ENCODE measurements at regions not wholly inside any gene's neighbourhood (a gene's known extent, or its start where the extent isn't known, plus 50 kb on each side); places are given as distances from the start of the nearest gene placed in this dataset.

DNA sequence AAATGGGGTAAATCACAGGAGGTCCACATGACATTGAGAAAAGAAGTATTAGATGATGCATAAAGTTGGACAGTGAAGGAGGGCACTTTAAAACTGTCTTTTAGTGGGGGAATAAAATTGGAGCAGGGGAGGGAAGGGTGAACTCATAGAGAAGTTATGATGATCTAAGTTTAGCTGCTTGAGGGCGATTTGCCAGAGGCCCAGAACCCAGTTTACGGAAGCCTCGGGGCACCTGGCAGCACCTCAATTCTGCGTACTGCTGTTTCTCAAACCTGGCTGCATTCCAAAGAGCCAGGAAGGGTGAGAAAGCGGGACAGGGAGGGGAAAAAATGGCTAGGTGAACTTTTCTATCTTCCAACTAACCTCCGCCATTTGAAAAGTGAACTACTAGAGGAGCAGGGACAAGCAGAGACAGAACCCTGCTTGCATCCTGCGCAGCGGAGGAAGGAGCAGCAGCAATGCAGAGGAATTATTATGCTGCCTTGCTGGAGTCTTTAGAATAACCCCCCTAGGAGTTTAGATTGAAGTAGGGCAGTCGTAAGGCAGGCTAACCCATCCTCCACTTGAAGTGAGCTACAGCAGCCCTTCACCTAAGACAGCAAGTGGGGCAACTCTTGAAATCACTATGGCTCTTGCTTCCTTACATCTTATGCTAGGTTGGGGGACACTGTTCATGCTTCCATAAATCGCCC lies 316.8 kb downstream of the BRINP1 start:
- Histone ChIP-seq H3K4me3 (ENCODE audit: low read length) (no peak overlapping the region), H3K9me3 (ENCODE audit: low read length) (no peaks in the 10 kb centered on the region), H3K27me3 (ENCODE audit: insufficient read depth, low read depth, low read length) (no peaks in the 10 kb centered on the region), H3K36me3 (ENCODE audit: insufficient read depth, low read length) (no peaks in the 10 kb centered on the region), H3K27ac (ENCODE audit: low read length) (no peak overlapping the region), H3K79me2 (replicated peaks; ENCODE audit: insufficient read depth, low read length) (no peaks in the 10 kb centered on the region), H3F3A (ENCODE audit: insufficient read depth, low read length, poor library complexity, severe bottlenecking) (no peaks in the 10 kb centered on the region), H4K20me1 (ENCODE audit: insufficient read depth) (no peaks in the 10 kb centered on the region), H2AFZ (ENCODE audit: low read depth, low read length) (no peak overlapping the region), H3K4me2 (ENCODE audit: low read length) (no peak overlapping the region), H3K9me2 (ENCODE audit: insufficient read depth, low read length) (no peaks in the 10 kb centered on the region), H3K9ac (ENCODE audit: low read length) (no peak overlapping the region)
- TF ChIP-seq SMC3 (conservative IDR thresholded peaks at IDR 0.05; ENCODE audit: poor library complexity) (no peak), REST (IDR thresholded peaks at IDR 0.05; ENCODE audit: borderline replicate concordance) (no peak), EP300 (conservative IDR thresholded peaks at IDR 0.05; ENCODE audit: poor library complexity, severe bottlenecking) (no peak), EZH2 (IDR thresholded peaks at IDR 0.05; ENCODE audit: borderline replicate concordance, insufficient read depth, low read length, poor library complexity, severe bottlenecking) (no peak), POLR2AphosphoS5 (IDR thresholded peaks at IDR 0.05) (no peak), TAF1 (IDR thresholded peaks at IDR 0.05; ENCODE audit: low read depth) (no peak), RAD21 (conservative IDR thresholded peaks at IDR 0.05) (no peak), MXI1 (conservative IDR thresholded peaks at IDR 0.05; ENCODE audit: poor library complexity, severe bottlenecking) (no peak)
- TF ChIP-seq, protein P1, sequence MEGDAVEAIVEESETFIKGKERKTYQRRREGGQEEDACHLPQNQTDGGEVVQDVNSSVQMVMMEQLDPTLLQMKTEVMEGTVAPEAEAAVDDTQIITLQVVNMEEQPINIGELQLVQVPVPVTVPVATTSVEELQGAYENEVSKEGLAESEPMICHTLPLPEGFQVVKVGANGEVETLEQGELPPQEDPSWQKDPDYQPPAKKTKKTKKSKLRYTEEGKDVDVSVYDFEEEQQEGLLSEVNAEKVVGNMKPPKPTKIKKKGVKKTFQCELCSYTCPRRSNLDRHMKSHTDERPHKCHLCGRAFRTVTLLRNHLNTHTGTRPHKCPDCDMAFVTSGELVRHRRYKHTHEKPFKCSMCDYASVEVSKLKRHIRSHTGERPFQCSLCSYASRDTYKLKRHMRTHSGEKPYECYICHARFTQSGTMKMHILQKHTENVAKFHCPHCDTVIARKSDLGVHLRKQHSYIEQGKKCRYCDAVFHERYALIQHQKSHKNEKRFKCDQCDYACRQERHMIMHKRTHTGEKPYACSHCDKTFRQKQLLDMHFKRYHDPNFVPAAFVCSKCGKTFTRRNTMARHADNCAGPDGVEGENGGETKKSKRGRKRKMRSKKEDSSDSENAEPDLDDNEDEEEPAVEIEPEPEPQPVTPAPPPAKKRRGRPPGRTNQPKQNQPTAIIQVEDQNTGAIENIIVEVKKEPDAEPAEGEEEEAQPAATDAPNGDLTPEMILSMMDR (IDR thresholded peaks at IDR 0.05; ENCODE audit: poor library complexity, severe bottlenecking), result no peak

GRCh38 chr9:119053070-119053469 lies 316.2 kb downstream of the BRINP1 start:
- Histone ChIP-seq H3K36me3 (ENCODE audit: insufficient read depth, low read length) (no peaks in the 10 kb centered on the region), H4K20me1 (ENCODE audit: insufficient read depth) (no peaks in the 10 kb centered on the region), H2AFZ (ENCODE audit: low read depth, low read length) (no peak overlapping the region), H3F3A (ENCODE audit: insufficient read depth, low read length, poor library complexity, severe bottlenecking) (no peaks in the 10 kb centered on the region), H3K79me2 (replicated peaks; ENCODE audit: insufficient read depth, low read length) (no peaks in the 10 kb centered on the region), H3K4me2 (ENCODE audit: low read length) (no peak overlapping the region), H3K9ac (ENCODE audit: low read length) (no peak overlapping the region), H3K27ac (ENCODE audit: low read length) (no peak overlapping the region), H3K9me2 (ENCODE audit: insufficient read depth, low read length) (no peaks in the 10 kb centered on the region), H3K4me3 (ENCODE audit: low read length) (no peak overlapping the region), H3K27me3 (ENCODE audit: insufficient read depth, low read depth, low read length) (no peaks in the 10 kb centered on the region), H3K9me3 (ENCODE audit: low read length) (no peaks in the 10 kb centered on the region)
- no peak for TF ChIP-seq SMC3 (conservative IDR thresholded peaks at IDR 0.05; ENCODE audit: poor library complexity)

Measured in neural cell (in vitro differentiated cells).